T-helper 17 cell (primary cell): ENCODE measurements at regions not wholly inside any gene's neighbourhood (a gene's known extent, or its start where the extent isn't known, plus 50 kb on each side); places are given as distances from the start of the nearest gene placed in this dataset.

Source experiments
- ATAC-seq: fragments of 150-1000 bp; cut with Tn5 transposase; 2 replicates; pipeline ENCODE4 v1.10.0; 2021; ENCODE audit warnings: mild to moderate bottlenecking, moderate library complexity
- DNase-seq, 3 donors: peaks; one replicate each; pipeline versions ENCODE4 v3.0.0 to v3.0.0-alpha.2; 2020 to 2021
- H3K9me3 ChIP-seq: one replicate; pipeline ENCODE4 v1.7.0; 2013; ENCODE audit warnings: low read length, mild to moderate bottlenecking; ENCODE audit not compliant: control insufficient read depth, poor library complexity, severe bottlenecking
- H3K27ac Mint-ChIP-seq: one replicate; pipeline ENCODE4 v1.8.0; 2022; ENCODE audit warnings: mild to moderate bottlenecking, moderate library complexity, mixed read lengths
- H3K27me3 Mint-ChIP-seq: one replicate; pipeline ENCODE4 v1.8.0; 2022; ENCODE audit warnings: mixed read lengths
- H3K36me3 Mint-ChIP-seq: one replicate; pipeline ENCODE4 v1.8.0; 2022; ENCODE audit warnings: low read depth, mixed read lengths
- H3K4me1 Mint-ChIP-seq: one replicate; pipeline ENCODE4 v1.8.0; 2022; ENCODE audit warnings: mild to moderate bottlenecking, mixed read lengths
- H3K4me3 Mint-ChIP-seq: one replicate; pipeline ENCODE4 v1.8.0; 2022; ENCODE audit warnings: mild to moderate bottlenecking, moderate library complexity, mixed read lengths

- ATAC-seq (no peak), DNase-seq (no peak)
- no peaks in the 10 kb centered on the region for H3K9me3 ChIP-seq
- Mint-ChIP-seq H3K4me3 (no peak overlapping the region), H3K27ac (no peak overlapping the region), H3K27me3 (peaks cover 9% of the 10 kb centered on the region), H3K4me1 (no peaks in the 10 kb centered on the region), H3K36me3 (peaks cover 2% of the 10 kb centered on the region)
Observed at GRCh38 chr1:241413974-241414373, 57.0 kb upstream of the RGS7 start.

GRCh38 chr1:241413386-241413785, 56.4 kb upstream of the RGS7 start:
- Mint-ChIP-seq H3K4me1 (no peaks in the 10 kb centered on the region), H3K4me3 (no peak overlapping the region), H3K27ac (no peak overlapping the region), H3K27me3 (peaks cover 9% of the 10 kb centered on the region), H3K36me3 (peaks cover 2% of the 10 kb centered on the region)
- H3K9me3 ChIP-seq, result no peaks in the 10 kb centered on the region
- DNase-seq (no peak), ATAC-seq (no peak)

- Mint-ChIP-seq H3K4me1 (no peaks in the 10 kb centered on the region), H3K27me3 (peaks cover 9% of the 10 kb centered on the region), H3K4me3 (no peak overlapping the region), H3K36me3 (no peaks in the 10 kb centered on the region), H3K27ac (no peak overlapping the region)
- ATAC-seq, result no peak
- no peak for DNase-seq
- no peaks in the 10 kb centered on the region for H3K9me3 ChIP-seq
Observed at GRCh38 chr1:241412646-241413045, 55.6 kb upstream of the RGS7 start.

- H3K9me3 ChIP-seq, result no peaks in the 10 kb centered on the region
- no peak for ATAC-seq
- no peak for DNase-seq
- peaks cover 12% of the 10 kb centered on the region for H3K27me3 Mint-ChIP-seq
- H3K4me3 Mint-ChIP-seq, result no peak overlapping the region
- no peaks in the 10 kb centered on the region for H3K4me1 Mint-ChIP-seq
- no peaks in the 10 kb centered on the region for H3K36me3 Mint-ChIP-seq
- no peak overlapping the region for H3K27ac Mint-ChIP-seq
Observed at GRCh38 chr1:241411776-241412338, 54.9 kb upstream of the RGS7 start.

- no peak for ATAC-seq
- Mint-ChIP-seq H3K36me3 (no peaks in the 10 kb centered on the region), H3K4me1 (no peaks in the 10 kb centered on the region), H3K27me3 (peaks cover 15% of the 10 kb centered on the region), H3K4me3 (no peak overlapping the region), H3K27ac (no peak overlapping the region)
- no peaks in the 10 kb centered on the region for H3K9me3 ChIP-seq
- no peak for DNase-seq
Observed at GRCh38 chr1:241411056-241411775, 54.2 kb upstream of the RGS7 start.

- H3K4me3 Mint-ChIP-seq, result no peak overlapping the region
- no peak for ATAC-seq
Observed at GRCh38 chr1:241408170-241408569, 51.2 kb upstream of the RGS7 start.

More at GRCh38 chr1:241408170-241408569, 51.2 kb upstream of the RGS7 start:
- Mint-ChIP-seq H3K36me3 (no peaks in the 10 kb centered on the region), H3K27ac (no peak overlapping the region), H3K27me3 (peaks cover 15% of the 10 kb centered on the region), H3K4me1 (no peaks in the 10 kb centered on the region)
- no peak for DNase-seq
- H3K9me3 ChIP-seq, result no peaks in the 10 kb centered on the region
